Neural progenitor cell (in vitro differentiated cells): ENCODE measurements at regions not wholly inside any gene's neighbourhood (a gene's known extent, or its start where the extent isn't known, plus 50 kb on each side); places are given as distances from the start of the nearest gene placed in this dataset.

Source experiments
- DNase-seq: peaks from one replicate; pipeline ENCODE4 v3.0.0-alpha.2; 2016; ENCODE audit warnings: low spot score
- H2AFZ ChIP-seq: fragments of 200-600 bp; sonication (generic); replicated peaks from 2 replicates; pipeline ENCODE4 v1.6.1; 2016; ENCODE audit warnings: antibody characterized with exemption
- H3F3A ChIP-seq: fragments of 200-600 bp; sonication (generic); 2 replicates; pipeline ENCODE4 v1.6.1; 2016; ENCODE audit warnings: antibody characterized with exemption, low read depth
- H3K27ac ChIP-seq: fragments of 200-600 bp; sonication (generic); 2 replicates; pipeline ENCODE4 v1.5.1; 2016; ENCODE audit warnings: mild to moderate bottlenecking
- H3K27me3 ChIP-seq: fragments of 200-600 bp; sonication (generic); 2 replicates; pipeline ENCODE4 v1.6.1; 2016; ENCODE audit warnings: mild to moderate bottlenecking, moderate library complexity
- H3K36me3 ChIP-seq: fragments of 200-600 bp; sonication (generic); 2 replicates; pipeline ENCODE4 v1.5.1; 2016
- H3K4me1 ChIP-seq: fragments of 200-600 bp; sonication (generic); 2 replicates; pipeline ENCODE4 v1.6.1; 2016; ENCODE audit warnings: mixed run types
- H3K4me2 ChIP-seq: fragments of 200-600 bp; sonication (generic); 2 replicates; pipeline ENCODE4 v1.6.1; 2016
- H3K4me3 ChIP-seq: fragments of 200-600 bp; sonication (generic); 2 replicates; pipeline ENCODE4 v1.5.1; 2016
- H3K79me2 ChIP-seq: fragments of 200-600 bp; sonication (generic); 2 replicates; pipeline ENCODE4 v1.6.1; 2016; ENCODE audit warnings: low read depth
- H3K9ac ChIP-seq: fragments of 200-600 bp; sonication (generic); 2 replicates; pipeline ENCODE4 v1.6.1; 2016
- H3K9me3 ChIP-seq: fragments of 200-600 bp; sonication (generic); 2 replicates; pipeline ENCODE4 v1.5.1; 2016; ENCODE audit warnings: low read depth
- H4K20me1 ChIP-seq: fragments of 200-600 bp; sonication (generic); 2 replicates; pipeline ENCODE4 v1.6.1; 2016; ENCODE audit warnings: low read depth
- H3K27ac Mint-ChIP-seq: 3 replicates; pipeline ENCODE4 v1.8.0; 2021; ENCODE audit warnings: mixed read lengths
- H3K27me3 Mint-ChIP-seq: 2 replicates; pipeline ENCODE4 v1.8.0; 2022; ENCODE audit warnings: low read depth, mild to moderate bottlenecking, inconsistent platforms, moderate library complexity, mixed read lengths; ENCODE audit not compliant: insufficient read depth
- H3K36me3 Mint-ChIP-seq: 3 replicates; pipeline ENCODE4 v1.8.0; 2021; ENCODE audit warnings: mixed read lengths
- H3K4me1 Mint-ChIP-seq: 3 replicates; pipeline ENCODE4 v1.8.0; 2021; ENCODE audit warnings: mixed read lengths
- H3K4me3 Mint-ChIP-seq: 3 replicates; pipeline ENCODE4 v1.8.0; 2021; ENCODE audit warnings: mild to moderate bottlenecking, moderate library complexity, mixed read lengths
- H3K9me3 Mint-ChIP-seq: 3 replicates; pipeline ENCODE4 v1.8.0; 2020; ENCODE audit warnings: mixed read lengths
- EZH2 ChIP-seq: fragments of 200-600 bp; sonication (generic); IDR thresholded peaks from 2 replicates; pipeline ENCODE4 v1.6.1; 2017; ENCODE audit warnings: antibody characterized with exemption, mild to moderate bottlenecking, moderate library complexity
- EZH2phosphoT487 ChIP-seq: fragments of 200-600 bp; sonication (generic); IDR thresholded peaks from 2 replicates; pipeline ENCODE4 v1.6.1; 2017; ENCODE audit warnings: antibody characterized with exemption
- TF ChIP-seq, protein P1 (sequence below): fragments of 200-600 bp; sonication (generic); IDR thresholded peaks from 2 replicates; pipeline ENCODE4 v1.5.1; 2017; ENCODE audit warnings: antibody characterized with exemption, mild to moderate bottlenecking

DNA sequence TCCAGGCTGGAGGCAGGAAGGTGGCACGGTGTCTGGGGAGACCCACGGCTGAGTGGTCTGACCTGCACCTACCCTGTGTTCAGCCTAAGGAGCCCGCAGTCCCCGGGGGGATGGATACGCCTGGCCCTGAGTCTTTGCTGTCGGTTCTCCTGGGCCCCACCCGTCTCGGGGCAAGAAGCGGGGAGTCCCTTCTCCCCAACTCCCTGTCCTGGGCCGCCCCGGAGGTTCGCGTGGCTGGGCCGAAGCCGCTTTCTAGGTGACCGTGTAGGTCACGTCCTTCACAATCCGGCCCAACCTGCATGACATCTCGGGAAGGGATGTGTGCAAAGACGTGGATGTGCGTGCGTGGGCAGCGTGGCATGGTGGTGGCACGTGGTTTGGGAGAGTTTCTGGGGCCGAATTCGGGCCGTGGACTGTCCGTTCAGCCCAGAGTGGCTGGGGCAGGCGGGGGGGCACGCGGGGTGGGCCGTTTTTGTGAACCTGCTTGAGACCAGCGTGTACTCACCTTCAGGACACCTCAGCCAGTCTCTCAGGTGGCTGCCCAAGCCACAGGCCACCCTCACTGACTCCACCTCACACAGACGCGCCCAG is 103.3 kb downstream of the PTPRS start:
- Histone ChIP-seq H3K9ac (no peak overlapping the region), H4K20me1 (peaks cover 4% of the 10 kb centered on the region), H3K79me2 (no peaks in the 10 kb centered on the region), H2AFZ (no peak overlapping the region), H3K4me3 (no peak overlapping the region), H3K27me3 (no peaks in the 10 kb centered on the region), H3K36me3 (peaks cover 6% of the 10 kb centered on the region), H3F3A (peaks cover 8% of the 10 kb centered on the region), H3K27ac (no peak overlapping the region), H3K4me1 (no peaks in the 10 kb centered on the region), H3K4me2 (no peak overlapping the region), H3K9me3 (no peaks in the 10 kb centered on the region)
- Mint-ChIP-seq H3K4me3 (no peak overlapping the region), H3K27me3 (peaks cover 4% of the 10 kb centered on the region), H3K36me3 (peaks cover 23% of the 10 kb centered on the region), H3K4me1 (no peaks in the 10 kb centered on the region), H3K9me3 (no peaks in the 10 kb centered on the region), H3K27ac (no peak overlapping the region)
- DNase-seq: no peak
- TF ChIP-seq EZH2phosphoT487: no peak
- TF ChIP-seq EZH2: no peak
- TF ChIP-seq, protein P1, sequence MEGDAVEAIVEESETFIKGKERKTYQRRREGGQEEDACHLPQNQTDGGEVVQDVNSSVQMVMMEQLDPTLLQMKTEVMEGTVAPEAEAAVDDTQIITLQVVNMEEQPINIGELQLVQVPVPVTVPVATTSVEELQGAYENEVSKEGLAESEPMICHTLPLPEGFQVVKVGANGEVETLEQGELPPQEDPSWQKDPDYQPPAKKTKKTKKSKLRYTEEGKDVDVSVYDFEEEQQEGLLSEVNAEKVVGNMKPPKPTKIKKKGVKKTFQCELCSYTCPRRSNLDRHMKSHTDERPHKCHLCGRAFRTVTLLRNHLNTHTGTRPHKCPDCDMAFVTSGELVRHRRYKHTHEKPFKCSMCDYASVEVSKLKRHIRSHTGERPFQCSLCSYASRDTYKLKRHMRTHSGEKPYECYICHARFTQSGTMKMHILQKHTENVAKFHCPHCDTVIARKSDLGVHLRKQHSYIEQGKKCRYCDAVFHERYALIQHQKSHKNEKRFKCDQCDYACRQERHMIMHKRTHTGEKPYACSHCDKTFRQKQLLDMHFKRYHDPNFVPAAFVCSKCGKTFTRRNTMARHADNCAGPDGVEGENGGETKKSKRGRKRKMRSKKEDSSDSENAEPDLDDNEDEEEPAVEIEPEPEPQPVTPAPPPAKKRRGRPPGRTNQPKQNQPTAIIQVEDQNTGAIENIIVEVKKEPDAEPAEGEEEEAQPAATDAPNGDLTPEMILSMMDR: no peak

DNA sequence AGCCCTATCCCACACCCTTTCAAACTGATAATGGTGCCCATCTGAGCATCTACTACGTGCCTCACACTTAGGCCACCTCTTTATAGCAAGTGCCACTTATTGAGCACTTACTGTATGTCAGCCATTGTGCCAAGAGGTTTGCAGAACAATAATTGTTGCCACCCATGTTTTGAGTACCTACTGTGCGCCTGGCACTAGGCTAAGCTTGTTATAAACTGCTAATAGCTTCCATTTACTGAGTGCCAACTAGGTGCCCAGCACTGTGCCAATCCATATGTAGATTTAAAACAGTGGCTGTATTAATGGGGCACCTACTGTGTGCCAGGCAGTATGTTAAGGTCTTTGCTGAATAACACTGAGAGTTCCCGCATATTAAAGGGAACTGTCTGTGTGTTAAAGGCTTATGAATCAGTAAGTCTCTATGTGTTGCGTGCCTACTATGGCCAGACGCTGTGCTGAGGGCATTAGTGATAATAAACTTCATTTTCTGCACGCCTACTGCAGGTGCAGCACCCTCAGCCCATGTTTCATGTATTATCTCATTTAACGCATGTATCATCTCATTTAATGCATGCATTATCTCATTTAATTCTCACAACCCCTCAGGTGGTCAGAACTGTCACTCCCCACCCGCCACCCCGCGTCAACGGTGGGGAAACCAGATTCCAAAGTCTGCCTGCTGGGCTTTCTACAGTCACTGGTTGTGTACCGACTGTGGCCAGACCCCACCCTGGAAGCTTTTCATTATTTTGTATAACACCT is 105.0 kb downstream of the PTPRS start:
- Histone ChIP-seq H4K20me1 (peaks cover 9% of the 10 kb centered on the region), H2AFZ (no peak overlapping the region), H3K27me3 (no peaks in the 10 kb centered on the region), H3K9me3 (no peaks in the 10 kb centered on the region), H3F3A (peaks cover 8% of the 10 kb centered on the region), H3K9ac (no peak overlapping the region), H3K27ac (no peak overlapping the region), H3K36me3 (peaks cover 6% of the 10 kb centered on the region), H3K4me3 (no peak overlapping the region), H3K4me1 (no peaks in the 10 kb centered on the region), H3K79me2 (no peaks in the 10 kb centered on the region), H3K4me2 (no peak overlapping the region)
- no peak for DNase-seq
- Mint-ChIP-seq H3K4me3 (no peak overlapping the region), H3K4me1 (no peaks in the 10 kb centered on the region), H3K9me3 (no peaks in the 10 kb centered on the region), H3K27me3 (peaks cover 8% of the 10 kb centered on the region), H3K27ac (no peak overlapping the region), H3K36me3 (peaks cover 26% of the 10 kb centered on the region)
- no peak for TF ChIP-seq EZH2
- TF ChIP-seq EZH2phosphoT487: no peak
- TF ChIP-seq, protein P1: no peak

DNA sequence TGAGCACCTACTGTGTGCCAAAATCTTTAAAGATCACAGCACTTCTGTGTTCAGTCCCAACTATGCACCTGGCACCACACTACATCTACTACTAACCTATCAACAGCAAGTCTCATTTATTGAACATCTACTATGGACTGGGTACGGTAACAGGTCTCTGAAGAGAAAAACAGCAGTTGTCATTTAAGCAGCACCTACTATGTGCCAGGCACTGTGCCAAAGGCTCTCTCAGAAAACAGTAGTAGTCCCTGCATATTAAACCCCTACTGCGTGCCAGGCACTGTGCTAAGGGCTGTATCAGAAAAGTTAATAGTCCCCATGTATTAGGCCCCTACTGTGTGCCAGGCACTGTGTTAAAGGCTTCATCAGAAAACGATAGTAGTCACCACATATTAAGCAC is 106.2 kb downstream of the PTPRS start:
- H3K27me3 Mint-ChIP-seq: peaks cover 8% of the 10 kb centered on the region
- H3K79me2 ChIP-seq: no peaks in the 10 kb centered on the region
- no peak overlapping the region for H3K9ac ChIP-seq
- H3K27me3 ChIP-seq: no peaks in the 10 kb centered on the region
- H4K20me1 ChIP-seq: peaks cover 9% of the 10 kb centered on the region
- no peaks in the 10 kb centered on the region for H3K4me1 ChIP-seq
- no peak overlapping the region for H3K4me2 ChIP-seq
- no peak overlapping the region for H3K27ac Mint-ChIP-seq
- H3F3A ChIP-seq: peaks cover 8% of the 10 kb centered on the region
- H3K4me3 Mint-ChIP-seq: no peak overlapping the region
- H3K36me3 Mint-ChIP-seq: peaks cover 27% of the 10 kb centered on the region
- no peak overlapping the region for H3K27ac ChIP-seq
- H3K36me3 ChIP-seq: peaks cover 2% of the 10 kb centered on the region
- no peaks in the 10 kb centered on the region for H3K9me3 Mint-ChIP-seq
- no peak for DNase-seq
- H3K4me3 ChIP-seq: no peak overlapping the region
- H3K9me3 ChIP-seq: no peaks in the 10 kb centered on the region
- TF ChIP-seq EZH2phosphoT487 (no peak), EZH2 (no peak)
- TF ChIP-seq, protein P1: no peak
- no peak overlapping the region for H2AFZ ChIP-seq
- H3K4me1 Mint-ChIP-seq: no peaks in the 10 kb centered on the region
